Right lobe of liver (tissue), 4 donors: ENCODE measurements at regions not wholly inside any gene's neighbourhood (a gene's known extent, or its start where the extent isn't known, plus 50 kb on each side); places are given as distances from the start of the nearest gene placed in this dataset.

Experiments
- CTCF ChIP-seq, 4 donors: fragments of 200-600 bp in 3 of 4; fragments of 450-650 bp in 1 of 4; IDR thresholded peaks; one replicate each; pipeline versions ENCODE4 v1.5.1 to v1.8.0; 2016 to 2022; ENCODE audit warnings: antibody characterized with exemption in 4 of 4, mild to moderate bottlenecking in 2 of 4
- POLR2A ChIP-seq: fragments of 450-650 bp; IDR thresholded peaks from one replicate; pipeline ENCODE4 v1.6.1; 2017; ENCODE audit warnings: antibody characterized with exemption, mild to moderate bottlenecking
- donor health status: DM: no; HTN: no; CAD: no.
- donor health status: DM: no; HTN: no; CAD: no.
- donor health status: DM: no; HTN: yes; CAD: no.

GRCh38 chr14:104350463-104351185 is 212.2 kb downstream of the KIF26A start:
- TF ChIP-seq CTCF (IDR thresholded peaks at IDR 0.05) (no peak), POLR2A (no peak)
